ENCODE measurements at regions not wholly inside any gene's neighbourhood (a gene's known extent, or its start where the extent isn't known, plus 50 kb on each side); places are given as distances from the start of the nearest gene placed in this dataset.

DNA sequence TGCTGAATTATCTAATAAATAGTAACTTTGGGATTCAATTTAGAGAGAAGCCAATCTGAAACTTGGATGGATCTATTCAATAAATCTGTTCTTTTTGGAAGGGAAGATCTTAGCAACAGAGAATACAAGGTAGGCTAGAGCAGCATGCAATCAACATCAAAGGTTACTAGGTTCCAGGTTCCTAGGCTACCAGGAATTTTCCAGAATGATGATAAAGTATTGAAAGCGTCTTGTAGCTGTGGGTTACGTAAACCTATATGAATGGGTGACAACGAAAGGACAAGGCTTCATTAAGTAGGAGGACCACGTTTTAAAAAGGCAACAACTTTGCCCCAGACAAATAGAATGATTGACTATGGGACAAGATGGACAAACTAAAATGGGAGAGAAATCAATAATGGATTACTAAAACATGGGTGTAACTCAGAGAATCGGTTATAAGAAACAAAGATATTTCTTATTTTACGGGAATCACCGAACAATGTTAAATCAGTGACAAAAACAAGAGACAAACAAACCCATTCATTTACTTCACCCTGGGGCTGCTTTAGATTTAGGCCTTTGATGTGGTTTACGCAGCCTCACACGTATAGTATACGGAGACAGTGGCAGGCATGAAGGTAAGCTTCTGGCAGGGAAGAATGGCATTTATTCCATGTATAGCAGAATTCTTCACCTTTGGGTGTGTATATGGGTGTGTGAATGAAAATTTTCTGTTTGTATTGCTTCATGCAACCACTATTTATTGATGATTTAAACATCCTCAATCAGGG, 732.6 kb upstream of the PABPC4L start:
- TF ChIP-seq, protein P1, sequence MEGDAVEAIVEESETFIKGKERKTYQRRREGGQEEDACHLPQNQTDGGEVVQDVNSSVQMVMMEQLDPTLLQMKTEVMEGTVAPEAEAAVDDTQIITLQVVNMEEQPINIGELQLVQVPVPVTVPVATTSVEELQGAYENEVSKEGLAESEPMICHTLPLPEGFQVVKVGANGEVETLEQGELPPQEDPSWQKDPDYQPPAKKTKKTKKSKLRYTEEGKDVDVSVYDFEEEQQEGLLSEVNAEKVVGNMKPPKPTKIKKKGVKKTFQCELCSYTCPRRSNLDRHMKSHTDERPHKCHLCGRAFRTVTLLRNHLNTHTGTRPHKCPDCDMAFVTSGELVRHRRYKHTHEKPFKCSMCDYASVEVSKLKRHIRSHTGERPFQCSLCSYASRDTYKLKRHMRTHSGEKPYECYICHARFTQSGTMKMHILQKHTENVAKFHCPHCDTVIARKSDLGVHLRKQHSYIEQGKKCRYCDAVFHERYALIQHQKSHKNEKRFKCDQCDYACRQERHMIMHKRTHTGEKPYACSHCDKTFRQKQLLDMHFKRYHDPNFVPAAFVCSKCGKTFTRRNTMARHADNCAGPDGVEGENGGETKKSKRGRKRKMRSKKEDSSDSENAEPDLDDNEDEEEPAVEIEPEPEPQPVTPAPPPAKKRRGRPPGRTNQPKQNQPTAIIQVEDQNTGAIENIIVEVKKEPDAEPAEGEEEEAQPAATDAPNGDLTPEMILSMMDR (IDR thresholded peaks at IDR 0.05 in 8 of 11, conservative IDR thresholded peaks at IDR 0.05 in 3 of 11), result no peak
- TF ChIP-seq POLR2A (IDR thresholded peaks at IDR 0.05) (no peak), POLR2AphosphoS5 (IDR thresholded peaks at IDR 0.05) (no peak)
